Activated CD8-positive, alpha-beta memory T cell treated with anti-CD3 and anti-CD28 coated beads, Interleukin-2, amount 50 U/mL, for 1 hour (primary cell): ENCODE measurements at regions not wholly inside any gene's neighbourhood (a gene's known extent, or its start where the extent isn't known, plus 50 kb on each side); places are given as distances from the start of the nearest gene placed in this dataset.

Experiments
- DNase-seq: peaks from one replicate; pipeline ENCODE4 v3.0.0-alpha.2; 2020; ENCODE audit errors: extremely low read depth

GRCh38 chr1:14498839-14499238, 99.6 kb upstream of the KAZN start:
- no peak for DNase-seq

- DNase-seq: no peak
These were observed 99.0 kb upstream of the KAZN start for GRCh38 chr1:14499312-14500040.

GRCh38 chr1:14500041-14500440, 98.4 kb upstream of the KAZN start:
- DNase-seq: no peak

GRCh38 chr1:14500912-14501311, 97.6 kb upstream of the KAZN start:
- DNase-seq: no peak

GRCh38 chr1:14504517-14504916, 94.0 kb upstream of the KAZN start:
- DNase-seq: no peak

GRCh38 chr1:14506471-14507255, 91.8 kb upstream of the KAZN start:
- no peak for DNase-seq

- no peak for DNase-seq
These were observed 91.2 kb upstream of the KAZN start for GRCh38 chr1:14507262-14507661.

- DNase-seq: no peak
These were observed 89.9 kb upstream of the KAZN start for GRCh38 chr1:14508613-14509012.

- DNase-seq: no peak
These were observed 87.3 kb upstream of the KAZN start for GRCh38 chr1:14511166-14511680.

- no peak for DNase-seq
These were observed 86.5 kb upstream of the KAZN start for GRCh38 chr1:14511796-14512585.

GRCh38 chr1:14513111-14513510, 85.4 kb upstream of the KAZN start:
- DNase-seq: no peak

GRCh38 chr1:14514739-14515138, 83.7 kb upstream of the KAZN start:
- DNase-seq: no peak

GRCh38 chr1:14516974-14517840, 81.3 kb upstream of the KAZN start:
- no peak for DNase-seq

GRCh38 chr1:14517841-14518180, 80.7 kb upstream of the KAZN start:
- DNase-seq: no peak

GRCh38 chr1:14519976-14520375, 78.5 kb upstream of the KAZN start:
- DNase-seq: no peak

GRCh38 chr1:14520514-14521163, 77.8 kb upstream of the KAZN start:
- no peak for DNase-seq

GRCh38 chr1:14521622-14522021, 76.9 kb upstream of the KAZN start:
- no peak for DNase-seq

GRCh38 chr1:14522077-14522925, 76.2 kb upstream of the KAZN start:
- DNase-seq: no peak

GRCh38 chr1:14522926-14523241, 75.6 kb upstream of the KAZN start:
- DNase-seq: no peak
